Middle frontal gyrus (tissue), 1 donor: ENCODE measurements at regions not wholly inside any gene's neighbourhood (a gene's known extent, or its start where the extent isn't known, plus 50 kb on each side); places are given as distances from the start of the nearest gene placed in this dataset.

Experiments
- DNase-seq: peaks from one replicate; pipeline ENCODE4 v3.0.0-alpha.2; 2015; ENCODE audit warnings: low spot score; ENCODE audit errors: extremely low spot score

DNA sequence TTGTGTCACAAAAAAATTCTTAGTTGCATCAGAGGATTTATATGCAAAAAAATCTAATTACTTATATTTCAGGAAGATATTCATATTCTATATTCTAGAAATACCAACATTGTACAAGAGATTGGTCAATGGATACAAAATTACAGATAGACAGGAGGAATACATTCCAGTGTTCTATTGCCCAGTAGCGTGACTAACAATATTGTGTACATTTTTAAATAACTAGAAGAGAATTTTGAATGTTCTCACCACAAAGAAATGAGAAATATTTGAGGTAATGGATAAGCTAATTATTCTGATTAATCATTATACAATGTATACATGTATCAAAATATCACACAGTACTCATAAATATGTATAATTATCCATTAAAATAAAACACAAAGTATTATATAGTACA lies 253.3 kb downstream of the IPMK start:
- DNase-seq: no peak

DNA sequence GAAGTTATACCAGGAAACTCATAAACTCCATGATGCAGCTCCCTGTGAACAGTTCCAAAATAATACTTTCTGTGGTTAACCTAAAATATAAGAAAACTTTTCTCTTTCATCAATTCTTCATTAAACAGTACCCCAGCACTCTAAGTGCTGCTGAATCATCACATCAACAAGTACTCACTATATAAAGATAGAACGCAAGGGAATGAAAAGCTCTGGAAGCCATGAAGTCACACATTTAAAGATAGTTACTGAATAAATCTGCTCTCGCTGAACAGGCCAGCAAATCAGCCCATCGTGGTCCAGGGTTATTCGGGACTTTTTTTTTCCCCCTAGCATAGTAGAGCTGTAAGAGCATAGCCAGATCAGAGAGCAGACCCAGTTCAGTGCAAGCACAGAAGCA lies 254.3 kb downstream of the IPMK start:
- no peak for DNase-seq

DNA sequence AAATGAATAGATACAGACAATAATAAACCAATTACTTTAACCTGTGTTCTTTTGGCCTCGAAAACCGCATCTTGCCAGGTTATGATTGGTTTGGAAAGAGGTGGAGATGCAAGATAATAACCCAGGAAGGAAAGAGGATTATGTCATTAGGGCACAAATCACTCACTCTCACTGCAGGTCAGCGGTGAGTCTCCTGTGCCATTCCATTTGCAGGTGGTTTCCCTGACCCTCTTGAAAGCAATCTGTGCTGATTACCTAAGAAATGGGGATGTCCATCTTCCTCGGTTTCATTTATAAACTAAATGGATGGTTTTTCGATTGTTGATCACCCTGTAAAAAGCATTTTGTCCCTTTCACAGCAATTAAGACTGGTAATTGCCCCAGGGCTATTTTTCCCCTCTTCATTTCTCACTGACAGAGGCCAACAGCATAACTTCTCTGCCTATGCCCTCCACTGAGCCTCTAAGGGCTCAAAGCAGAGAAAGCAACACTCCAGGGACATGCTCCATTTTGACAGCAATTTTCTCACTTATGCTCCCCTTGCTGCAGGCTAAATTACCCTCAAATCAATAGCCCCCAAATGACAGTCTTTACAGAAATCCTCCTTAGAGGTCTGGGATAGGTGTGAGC lies 257.5 kb downstream of the IPMK start:
- no peak for DNase-seq

DNA sequence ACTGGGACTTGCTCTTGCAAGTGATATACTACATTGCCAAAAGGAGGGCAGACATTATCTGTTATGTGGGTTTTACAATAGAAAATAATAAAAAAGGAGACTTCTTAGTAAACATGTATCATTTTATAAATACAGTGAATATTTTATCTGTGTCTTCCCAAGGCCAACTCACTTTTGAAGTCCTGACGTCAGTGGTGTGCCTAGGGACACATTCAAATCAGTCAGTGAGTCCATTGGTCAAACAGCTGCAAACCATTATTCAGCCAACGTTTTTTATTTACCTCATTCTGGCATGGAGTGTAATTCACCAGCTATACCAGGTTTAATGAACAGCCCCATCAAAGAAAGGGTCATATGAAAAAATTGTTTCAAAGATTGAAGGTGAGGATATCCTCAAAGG lies 263.7 kb downstream of the IPMK start:
- DNase-seq: no peak

DNA sequence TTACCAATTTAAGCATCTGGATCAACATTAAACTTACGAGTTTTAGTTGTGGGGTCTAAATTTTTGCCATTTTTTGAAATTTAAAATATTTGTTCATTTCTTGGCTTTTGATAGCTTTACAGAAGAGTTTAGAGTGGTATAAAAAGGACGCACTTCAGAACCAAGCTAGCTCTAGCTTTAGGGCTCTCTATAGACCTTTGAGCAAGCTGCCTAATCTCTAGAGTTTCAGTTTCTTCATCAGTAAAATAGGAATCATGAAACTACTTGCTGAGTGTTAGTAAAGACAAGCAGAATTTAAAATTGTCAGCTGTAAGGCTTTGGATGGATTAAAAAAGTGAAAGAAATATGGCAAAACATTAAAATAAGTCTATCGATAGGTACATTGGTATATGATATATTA lies 266.5 kb downstream of the IPMK start:
- no peak for DNase-seq

DNA sequence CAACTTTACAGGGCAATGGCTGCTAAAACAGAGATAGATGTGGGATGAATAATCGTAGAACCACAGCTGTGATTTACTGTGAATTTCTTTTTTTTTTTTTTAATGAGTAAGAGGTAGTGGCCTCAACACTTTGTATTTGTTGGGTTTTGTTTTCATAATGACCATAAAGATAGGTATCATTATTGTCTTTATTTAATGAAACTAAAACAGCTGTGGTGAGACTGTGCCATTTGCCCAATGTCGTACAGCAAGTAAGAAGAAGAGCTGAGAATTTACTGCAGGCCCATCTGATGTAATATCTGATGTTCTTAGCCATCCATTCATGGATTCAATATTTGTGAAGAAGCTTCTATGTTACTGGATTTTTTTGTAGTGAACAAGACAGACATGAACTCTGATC lies 271.2 kb downstream of the IPMK start:
- DNase-seq: no peak

DNA sequence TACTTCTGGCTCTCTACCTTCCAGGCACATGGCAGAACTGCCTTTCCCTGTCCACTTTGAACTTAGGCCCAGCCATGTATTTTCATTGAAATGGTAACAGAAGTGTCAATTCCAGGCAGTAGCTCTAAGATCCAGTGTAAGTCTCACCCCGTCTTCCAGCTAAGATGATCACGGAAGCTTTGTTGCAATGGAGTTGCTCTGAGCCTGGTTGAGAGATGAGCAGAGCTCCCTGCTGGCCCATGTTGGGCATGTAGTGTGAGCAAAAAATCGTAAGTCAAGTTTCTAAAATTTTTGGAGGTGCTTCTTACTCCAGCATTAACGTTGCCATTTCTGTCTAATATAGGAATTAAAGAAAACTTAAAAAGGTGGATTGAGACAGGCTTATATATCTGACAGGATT lies 274.4 kb downstream of the IPMK start:
- DNase-seq: no peak

DNA sequence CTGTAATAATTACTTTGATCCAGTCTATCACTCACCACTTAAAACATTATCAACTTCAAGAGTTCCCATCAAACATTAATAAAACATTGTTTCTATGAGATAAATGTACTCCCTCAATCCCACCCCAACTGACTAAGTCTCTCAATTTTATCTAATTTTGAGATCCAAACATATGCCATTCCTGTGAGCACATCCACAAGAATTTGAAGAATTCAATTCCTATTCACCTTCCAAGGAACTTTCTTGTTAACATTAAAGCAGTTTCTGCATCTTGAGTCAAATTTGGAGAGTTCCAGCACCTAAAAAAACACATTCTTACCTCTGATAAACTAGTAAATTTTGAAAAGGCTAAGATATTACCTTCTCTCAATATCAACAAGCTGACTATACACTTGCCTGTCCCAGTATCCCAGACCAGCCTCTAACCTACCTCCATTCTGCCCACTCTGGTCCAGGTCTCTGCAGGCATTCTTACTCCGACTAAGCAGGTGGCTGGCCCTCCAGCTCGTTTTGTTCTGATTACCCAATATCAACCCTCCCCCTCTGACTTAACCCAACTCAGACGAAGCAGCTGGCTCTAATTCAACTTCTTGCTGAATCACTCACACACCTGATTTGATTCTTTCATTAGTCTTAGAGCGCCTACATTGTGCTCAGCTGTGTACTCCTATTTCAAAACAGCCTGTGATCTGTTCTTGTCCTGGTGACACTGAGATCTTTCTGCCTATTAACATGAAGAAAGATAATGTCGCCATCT lies 275.2 kb downstream of the IPMK start:
- no peak for DNase-seq

DNA sequence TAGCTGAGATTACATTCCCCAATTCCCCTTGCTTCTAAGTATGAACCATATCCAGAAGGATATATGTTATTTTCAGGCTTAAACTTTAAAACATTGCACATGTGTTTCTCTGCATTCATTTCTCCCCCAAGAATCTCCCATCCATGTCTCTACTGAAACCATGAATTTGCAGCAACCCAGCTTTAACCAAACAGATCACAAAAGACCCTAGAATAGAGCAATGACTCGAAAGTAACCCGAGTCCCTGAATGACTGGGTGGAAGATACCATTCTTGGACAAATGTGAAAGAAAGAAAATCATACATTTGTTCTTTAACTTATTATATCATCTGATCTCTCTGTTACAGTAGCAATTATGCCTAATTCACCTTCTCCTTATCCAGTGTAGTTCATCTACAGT lies 278.7 kb downstream of the IPMK start:
- no peak for DNase-seq

DNA sequence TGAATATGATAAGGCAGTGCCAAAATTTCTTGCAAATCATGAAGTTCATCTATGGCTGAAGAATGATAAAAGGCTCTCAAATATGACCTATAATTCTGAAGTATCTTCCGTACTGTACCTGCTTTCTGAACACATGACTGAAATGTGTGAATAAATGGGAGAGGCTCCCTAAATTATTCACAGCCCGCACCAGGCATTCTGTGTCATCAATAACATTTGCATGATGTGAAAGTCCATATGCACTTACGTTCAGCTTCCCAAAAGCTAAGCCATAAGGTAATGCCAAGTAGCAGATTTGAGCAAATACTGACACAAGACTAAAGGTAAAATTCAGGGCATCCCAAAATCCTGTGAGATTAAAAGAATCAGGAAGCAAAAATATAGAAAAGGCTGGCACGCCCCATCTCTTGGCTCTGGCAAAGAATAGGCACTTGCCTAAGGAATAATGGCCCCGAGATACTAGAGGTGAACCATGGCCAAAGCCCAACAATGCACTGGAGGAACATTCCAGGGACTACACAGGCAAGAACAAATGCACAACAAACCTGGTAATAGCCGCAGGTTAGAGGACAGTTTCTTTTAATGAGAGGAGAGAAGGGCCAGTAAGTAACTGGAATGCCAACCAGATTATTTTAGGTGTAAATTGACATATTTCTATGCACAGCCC lies 280.5 kb downstream of the IPMK start:
- DNase-seq: no peak

DNA sequence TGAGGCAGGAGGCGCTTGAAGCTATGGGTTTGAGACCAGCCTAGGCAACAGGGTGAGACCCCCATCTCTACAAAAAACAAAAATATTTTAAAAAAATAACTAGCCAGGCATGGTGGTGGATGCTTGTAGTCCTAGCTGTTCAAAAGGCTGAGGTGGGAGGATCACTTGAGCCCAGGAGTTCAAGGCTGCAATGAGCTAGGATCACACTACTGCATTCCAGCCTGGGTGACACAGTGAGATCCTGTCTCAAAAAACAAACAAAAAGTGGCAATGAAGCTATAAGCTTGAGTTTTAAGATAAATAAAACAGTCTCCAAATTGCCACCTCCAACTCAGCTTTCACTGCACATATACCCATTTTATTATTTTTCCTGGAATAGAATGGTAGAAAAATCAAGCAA lies 281.3 kb downstream of the IPMK start:
- no peak for DNase-seq

DNA sequence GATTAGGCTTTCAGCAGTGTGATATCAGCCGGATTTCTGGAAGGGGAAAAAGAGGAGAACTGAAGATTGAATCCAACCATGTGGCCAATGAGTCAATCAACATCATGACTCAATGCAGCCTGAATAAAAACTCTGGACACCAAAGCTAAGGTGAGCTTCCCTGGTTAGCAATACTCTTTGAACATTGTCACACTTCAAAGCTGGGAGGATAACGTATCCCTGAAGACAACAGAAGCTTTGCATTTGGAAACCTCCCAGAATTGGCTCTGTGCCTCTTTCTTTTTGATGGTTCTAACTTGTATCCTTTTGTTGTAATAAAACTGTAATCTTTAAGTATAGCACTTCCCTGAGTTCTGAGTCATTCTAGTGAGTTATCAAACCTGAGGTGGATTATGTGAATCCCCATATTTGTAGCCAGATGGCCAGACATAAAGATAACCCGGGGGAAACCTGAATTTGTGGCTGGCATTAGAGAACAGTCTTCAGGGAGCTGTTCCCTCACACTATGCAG lies 284.4 kb downstream of the IPMK start:
- DNase-seq: no peak

DNA sequence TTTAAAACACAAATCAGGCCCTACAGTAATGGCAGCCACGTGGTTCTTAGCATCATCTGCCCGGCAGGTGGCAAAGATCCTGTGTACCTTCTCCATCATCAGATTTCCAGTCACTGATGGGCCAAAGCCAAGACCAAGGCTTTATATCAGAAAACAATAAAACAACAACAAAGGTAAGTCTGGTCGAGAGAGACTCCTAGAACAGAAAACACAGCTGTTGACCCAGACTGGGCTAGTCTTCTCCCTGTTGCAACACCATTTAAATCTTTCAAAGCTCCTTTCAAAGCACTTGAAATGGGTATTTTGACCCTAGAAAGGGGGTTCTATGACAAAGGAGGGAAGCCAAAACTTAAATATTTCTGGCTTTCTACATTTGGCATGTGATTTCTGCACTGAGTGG lies 285.6 kb downstream of the IPMK start:
- no peak for DNase-seq

DNA sequence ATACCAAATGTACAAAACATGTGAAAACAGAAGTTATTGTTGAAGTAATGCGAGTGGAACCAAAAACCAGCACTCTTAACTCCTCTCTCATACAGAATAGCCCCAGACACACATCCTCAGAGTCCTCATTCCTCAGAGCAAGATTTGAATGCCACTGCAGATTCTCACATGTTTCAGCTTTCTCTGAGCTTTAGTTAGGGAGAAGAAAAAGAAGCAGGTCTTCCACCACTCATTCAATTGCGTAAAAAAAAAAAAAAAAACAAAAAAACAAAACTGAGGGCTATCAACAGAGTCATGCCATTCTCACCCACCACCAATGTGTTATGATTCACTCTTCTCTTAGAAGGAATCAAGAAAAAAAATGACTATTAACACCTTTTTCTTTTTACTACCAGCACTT lies 287.7 kb downstream of the IPMK start:
- no peak for DNase-seq

DNA sequence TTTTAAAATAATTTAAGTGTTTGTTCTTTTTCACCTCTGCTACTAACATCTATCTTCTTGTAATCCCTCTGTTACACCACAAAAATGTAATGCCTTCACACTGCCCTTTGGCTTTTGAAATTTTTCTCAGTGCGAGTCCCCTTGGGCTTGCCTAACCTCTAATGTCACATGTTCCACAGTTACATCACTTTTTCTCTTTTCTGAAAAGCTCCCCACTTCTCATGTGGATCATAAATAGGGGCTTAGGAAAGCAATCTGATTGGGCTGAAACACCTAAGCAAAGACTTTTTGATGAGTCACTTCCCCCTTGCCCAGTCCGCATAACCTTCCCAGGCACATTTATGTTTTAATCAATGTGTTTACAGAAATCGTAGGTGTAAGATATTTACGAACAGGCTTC lies 288.2 kb downstream of the IPMK start:
- DNase-seq: no peak

DNA sequence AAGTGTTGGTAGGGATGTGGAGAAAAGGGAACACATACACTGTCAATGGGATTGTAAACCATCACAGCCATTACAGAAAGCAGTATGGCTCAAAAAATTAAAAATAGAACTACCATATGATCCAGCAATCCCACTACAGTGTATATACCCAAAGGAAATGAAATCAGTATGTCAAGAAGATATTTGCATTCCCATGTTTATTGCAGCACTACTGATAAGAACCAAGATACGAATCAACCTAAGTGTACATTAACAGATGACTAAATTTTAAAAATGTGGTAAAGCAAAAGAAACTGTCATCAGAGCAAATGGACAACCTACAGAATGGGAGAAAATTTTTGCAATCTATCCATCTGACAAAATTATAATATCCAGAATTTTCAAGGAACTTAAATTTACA lies 290.4 kb downstream of the IPMK start:
- DNase-seq: no peak

DNA sequence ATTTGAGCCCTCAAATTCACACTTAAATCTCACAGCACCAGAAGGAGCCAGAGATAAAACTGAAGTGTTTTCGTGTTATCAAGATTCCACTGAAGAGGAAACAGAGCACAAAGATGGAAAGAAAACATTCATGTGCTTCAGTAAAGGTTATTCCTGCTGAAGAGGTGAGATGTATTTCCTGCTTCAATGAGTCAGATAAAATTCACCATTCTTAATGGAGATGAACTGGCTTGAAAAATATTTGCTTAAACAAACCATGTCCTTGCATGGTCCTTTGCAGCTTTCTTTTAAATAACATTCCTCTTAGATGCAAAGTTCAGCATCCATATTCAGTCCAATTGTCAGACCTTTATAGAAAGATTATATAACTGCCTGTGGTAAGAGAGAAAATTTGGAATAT lies 294.2 kb downstream of the IPMK start:
- no peak for DNase-seq

DNA sequence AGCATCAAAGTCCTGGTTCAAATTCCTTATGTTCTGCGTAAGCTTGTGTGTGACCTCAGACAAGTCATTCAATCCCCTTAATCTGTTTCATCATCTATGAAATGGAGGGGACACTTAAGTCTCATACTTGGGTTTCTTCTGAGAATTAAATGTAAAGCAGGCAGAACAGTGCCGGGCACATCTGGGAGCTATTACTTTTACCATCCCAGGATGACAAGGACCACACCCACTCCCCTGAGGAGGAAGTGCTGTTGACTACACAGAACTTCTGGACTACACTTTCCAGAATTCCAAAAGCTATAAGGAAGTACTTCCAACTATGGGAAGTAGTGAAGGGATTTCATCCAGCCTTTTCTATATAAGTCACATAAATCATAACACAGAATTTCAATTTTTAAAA lies 294.9 kb downstream of the IPMK start:
- DNase-seq: no peak

DNA sequence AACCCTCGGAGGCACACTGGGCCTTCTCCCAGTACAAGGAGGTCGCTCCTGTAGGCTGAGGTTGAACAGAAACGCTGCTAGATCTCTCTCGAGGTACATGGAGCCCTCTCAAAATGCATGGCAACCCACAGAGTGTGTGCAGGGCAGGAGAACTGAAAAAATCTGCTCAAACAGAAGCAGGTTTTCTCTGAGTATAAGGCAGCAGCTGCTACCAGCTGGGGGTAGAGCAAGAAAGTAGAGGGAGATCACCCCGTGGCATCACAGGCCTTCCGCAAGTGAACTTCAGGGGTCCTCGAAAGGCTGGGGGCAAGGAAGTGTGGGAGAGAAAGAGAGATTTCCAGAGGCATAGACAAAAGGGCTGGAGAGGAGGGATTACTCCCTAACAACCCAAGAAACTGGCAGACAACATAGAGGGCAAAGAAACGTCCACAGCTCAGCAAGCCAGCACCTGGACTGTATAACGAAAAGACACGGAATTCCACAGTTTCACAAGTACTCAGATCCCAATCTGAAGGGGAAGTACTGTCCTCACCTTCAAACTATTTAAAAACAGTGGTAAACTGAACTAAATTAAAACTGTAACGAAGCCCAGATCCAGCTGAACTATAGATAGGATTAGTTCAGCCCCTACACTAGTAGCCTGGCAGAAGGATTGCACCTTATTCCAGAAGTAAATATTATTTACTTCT lies 299.2 kb downstream of the IPMK start:
- no peak for DNase-seq

DNA sequence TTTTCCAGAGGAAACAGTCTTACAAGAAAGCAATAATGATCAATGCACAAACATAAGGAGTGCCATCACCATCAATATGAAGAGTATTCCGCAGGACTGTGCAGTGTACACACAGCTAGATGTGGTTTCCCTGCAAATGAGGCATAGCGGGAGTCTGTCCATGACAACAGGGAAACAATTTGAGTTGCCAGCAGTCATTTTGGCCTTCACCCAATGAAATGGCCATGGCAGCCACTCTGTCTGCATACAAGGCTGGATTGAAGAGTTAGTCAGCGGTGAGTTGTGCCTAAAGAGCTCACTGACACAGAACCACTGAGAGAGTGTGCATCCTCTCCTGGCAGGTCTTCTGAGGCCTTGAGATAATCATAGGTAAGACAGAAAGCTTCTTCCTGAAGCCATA lies 303.3 kb downstream of the IPMK start:
- no peak for DNase-seq

DNA sequence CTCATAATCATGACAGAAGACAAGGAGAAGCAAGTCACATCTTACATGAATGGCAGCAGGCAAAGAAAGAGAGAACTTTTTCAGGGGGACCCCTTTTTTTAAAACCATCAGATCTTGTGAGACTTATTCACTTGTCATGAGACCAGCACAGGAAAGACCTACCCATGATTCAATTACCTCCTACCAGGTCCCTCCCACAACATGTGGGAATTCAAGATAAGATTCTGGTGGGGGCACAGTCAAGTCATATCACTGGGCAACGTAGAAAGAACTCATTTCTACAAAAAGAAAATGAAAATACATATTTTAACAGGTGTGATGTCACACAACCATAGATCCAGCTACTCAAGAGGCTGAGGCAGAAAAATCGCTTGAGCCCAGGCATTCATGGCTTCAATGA lies 304.1 kb downstream of the IPMK start:
- no peak for DNase-seq

DNA sequence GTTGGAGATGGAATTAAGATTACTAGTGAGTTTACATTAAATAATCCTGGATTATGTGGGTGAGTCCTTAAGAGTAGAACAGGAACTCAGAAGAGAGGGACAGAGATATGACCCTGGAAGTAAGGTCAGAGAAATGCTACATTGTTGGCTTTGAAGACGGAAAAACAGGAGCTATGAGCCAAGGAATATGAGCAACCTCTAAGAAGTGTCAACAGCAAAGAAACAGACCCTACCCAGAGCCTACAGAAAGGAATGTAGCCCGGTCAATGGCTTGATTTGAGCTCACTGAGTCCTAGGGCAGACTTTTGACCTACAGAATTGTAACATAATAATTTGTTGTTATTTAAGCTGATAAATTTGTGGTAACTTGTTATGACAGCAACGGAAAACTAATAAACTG lies 304.9 kb downstream of the IPMK start:
- no peak for DNase-seq
